ENCODE measurements at regions not wholly inside any gene's neighbourhood (a gene's known extent, or its start where the extent isn't known, plus 50 kb on each side); places are given as distances from the start of the nearest gene placed in this dataset.

DNA sequence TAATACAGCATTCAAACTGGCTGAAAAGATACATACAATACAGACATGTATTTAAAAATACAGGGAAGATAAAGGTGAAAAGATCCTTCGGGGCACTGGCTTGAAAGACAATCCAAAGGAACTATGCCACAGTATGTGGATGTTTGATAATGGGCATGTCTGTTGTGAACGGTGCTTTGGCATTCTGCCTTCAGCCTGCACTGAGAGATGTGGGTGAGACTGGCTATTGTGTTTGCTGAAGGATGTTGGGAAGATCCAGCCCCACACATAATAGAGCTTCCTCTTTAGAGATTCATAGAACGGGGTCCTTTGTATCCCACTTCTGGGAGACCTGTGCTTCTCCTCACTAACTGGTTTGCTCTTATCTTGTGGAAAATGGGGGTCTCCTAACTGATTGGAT is 65.1 kb upstream of the CXCR4 start:
- Histone ChIP-seq H3K27me3 (ENCODE audit: control insufficient read depth in 2 of 2, insufficient read depth in 2 of 2, low read length in 2 of 2) (no peaks in the 10 kb centered on the region), H3K4me1 (ENCODE audit: control insufficient read depth in 1 of 2, insufficient read depth in 2 of 2, low read length in 2 of 2) (no peaks in the 10 kb centered on the region), H3K79me2 (ENCODE audit: insufficient read depth, low read length) (no peaks in the 10 kb centered on the region), H2AFZ (ENCODE audit: insufficient read depth, low read depth, low read length, poor library complexity, severe bottlenecking) (peak overlapping the region; percentile 11), H3K4me3 (replicated peaks in 1 of 3; ENCODE audit: low read depth in 2 of 3, low read length in 3 of 3) (no peak overlapping the region), H3K9ac (ENCODE audit: insufficient read depth, low read length, poor library complexity, severe bottlenecking) (no peak overlapping the region), H4K20me1 (ENCODE audit: insufficient read depth, low read length) (no peaks in the 10 kb centered on the region), H3K4me2 (replicated peaks; ENCODE audit: extremely low read depth, low read length, poor library complexity, severe bottlenecking) (no peak overlapping the region), H3K36me3 (replicated peaks in 1 of 2; ENCODE audit: control insufficient read depth in 1 of 2, insufficient read depth in 2 of 2, low read length in 2 of 2) (no peaks in the 10 kb centered on the region), H3K27ac (ENCODE audit: low read depth in 1 of 2, low read length in 2 of 2) (no peak overlapping the region), H3K9me3 (replicated peaks in 1 of 2; ENCODE audit: control insufficient read depth in 1 of 2, insufficient read depth in 1 of 2, low read length in 2 of 2) (peaks cover 5 to 15% of the 10 kb centered on the region in 2 donors)
- Mint-ChIP-seq H3K36me3 (peaks cover 0 to 5% of the 10 kb centered on the region in 2 donors), H3K4me1 (peaks cover 5% of the 10 kb centered on the region), H3K9me3 (peaks cover 3 to 14% (median 11%) of the 10 kb centered on the region in 7 donors), H3K4me3 (no peak overlapping the region), H3K27me3 (ENCODE audit: low read depth in 3 of 3) (peaks cover 0 to 5% (median 2%) of the 10 kb centered on the region in 3 donors), H3K27ac (no peak overlapping the region)
- no peak for DNase-seq
- intact Hi-C loops (cut with micrococcal nuclease) = no loop called here
- TF ChIP-seq, protein P1, sequence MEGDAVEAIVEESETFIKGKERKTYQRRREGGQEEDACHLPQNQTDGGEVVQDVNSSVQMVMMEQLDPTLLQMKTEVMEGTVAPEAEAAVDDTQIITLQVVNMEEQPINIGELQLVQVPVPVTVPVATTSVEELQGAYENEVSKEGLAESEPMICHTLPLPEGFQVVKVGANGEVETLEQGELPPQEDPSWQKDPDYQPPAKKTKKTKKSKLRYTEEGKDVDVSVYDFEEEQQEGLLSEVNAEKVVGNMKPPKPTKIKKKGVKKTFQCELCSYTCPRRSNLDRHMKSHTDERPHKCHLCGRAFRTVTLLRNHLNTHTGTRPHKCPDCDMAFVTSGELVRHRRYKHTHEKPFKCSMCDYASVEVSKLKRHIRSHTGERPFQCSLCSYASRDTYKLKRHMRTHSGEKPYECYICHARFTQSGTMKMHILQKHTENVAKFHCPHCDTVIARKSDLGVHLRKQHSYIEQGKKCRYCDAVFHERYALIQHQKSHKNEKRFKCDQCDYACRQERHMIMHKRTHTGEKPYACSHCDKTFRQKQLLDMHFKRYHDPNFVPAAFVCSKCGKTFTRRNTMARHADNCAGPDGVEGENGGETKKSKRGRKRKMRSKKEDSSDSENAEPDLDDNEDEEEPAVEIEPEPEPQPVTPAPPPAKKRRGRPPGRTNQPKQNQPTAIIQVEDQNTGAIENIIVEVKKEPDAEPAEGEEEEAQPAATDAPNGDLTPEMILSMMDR (IDR thresholded peaks at IDR 0.05) = no peak
- 14% methylated on average over 1 of the region's 3 CpGs for WGBS (ENCODE audit: insufficient coverage)

DNA sequence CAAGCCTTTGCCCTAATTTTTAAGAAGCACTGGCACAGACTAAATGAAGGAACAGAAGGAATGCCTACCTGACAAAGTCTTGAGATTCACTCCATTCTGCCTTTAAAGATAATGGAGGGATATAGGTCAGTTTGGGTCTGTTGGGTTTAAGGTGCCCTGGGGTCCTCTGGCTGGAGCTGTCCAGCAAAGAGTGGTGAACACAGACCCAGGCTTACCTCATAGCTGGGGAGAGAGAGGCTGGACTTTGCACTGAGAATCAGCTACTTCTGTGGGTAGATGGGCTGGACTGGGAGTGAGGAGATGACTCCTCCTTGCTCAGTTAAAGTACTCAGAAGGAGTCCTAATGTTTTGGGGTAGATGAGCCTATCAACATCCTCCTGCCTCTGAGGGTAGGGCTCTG is 64.4 kb upstream of the CXCR4 start:
- intact Hi-C loops (cut with micrococcal nuclease) = no loop called here
- Mint-ChIP-seq H3K27me3 (ENCODE audit: low read depth in 3 of 3) (peaks cover 0 to 7% (median 2%) of the 10 kb centered on the region in 3 donors), H3K4me1 (peaks cover 5% of the 10 kb centered on the region), H3K27ac (peak overlapping the region in 1 of 7 donors; percentile 12), H3K4me3 (no peak overlapping the region), H3K36me3 (peaks cover 0 to 5% of the 10 kb centered on the region in 2 donors), H3K9me3 (peaks cover 3 to 14% (median 11%) of the 10 kb centered on the region in 7 donors)
- TF ChIP-seq, protein P1 (IDR thresholded peaks at IDR 0.05) = no peak
- no peak overlapping the region for H3K4me3 ChIP-seq (replicated peaks in 1 of 3; ENCODE audit: low read depth in 2 of 3, low read length in 3 of 3)
- H3K4me2 ChIP-seq (replicated peaks; ENCODE audit: extremely low read depth, low read length, poor library complexity, severe bottlenecking) = no peak overlapping the region
- H3K4me1 ChIP-seq (ENCODE audit: control insufficient read depth in 1 of 2, insufficient read depth in 2 of 2, low read length in 2 of 2) = no peaks in the 10 kb centered on the region
- H3K9ac ChIP-seq (ENCODE audit: insufficient read depth, low read length, poor library complexity, severe bottlenecking) = no peak overlapping the region
- no peak for DNase-seq
- H3K9me3 ChIP-seq (replicated peaks in 1 of 2; ENCODE audit: control insufficient read depth in 1 of 2, insufficient read depth in 1 of 2, low read length in 2 of 2) = peaks cover 5 to 15% of the 10 kb centered on the region in 2 donors
- H4K20me1 ChIP-seq (ENCODE audit: insufficient read depth, low read length) = no peaks in the 10 kb centered on the region
- no peaks in the 10 kb centered on the region for H3K79me2 ChIP-seq (ENCODE audit: insufficient read depth, low read length)
- H2AFZ ChIP-seq (ENCODE audit: insufficient read depth, low read depth, low read length, poor library complexity, severe bottlenecking) = no peak overlapping the region
- no peaks in the 10 kb centered on the region for H3K36me3 ChIP-seq (replicated peaks in 1 of 2; ENCODE audit: control insufficient read depth in 1 of 2, insufficient read depth in 2 of 2, low read length in 2 of 2)
- no peaks in the 10 kb centered on the region for H3K27me3 ChIP-seq (ENCODE audit: control insufficient read depth in 2 of 2, insufficient read depth in 2 of 2, low read length in 2 of 2)
- no peak overlapping the region for H3K27ac ChIP-seq (ENCODE audit: low read depth in 1 of 2, low read length in 2 of 2)
